A549 (cell line): ENCODE measurements at regions not wholly inside any gene's neighbourhood (a gene's known extent, or its start where the extent isn't known, plus 50 kb on each side); places are given as distances from the start of the nearest gene placed in this dataset.

ENCODE experiments used
- ATAC-seq, 2 experiments: fragments of 200-7000 bp in 1 of 2; fragments of >200 bp in 1 of 2; cut with Nextera tagmentation in 1 of 2; cut with Tn5 transposase in 1 of 2; 3 replicates each; pipeline versions ENCODE4 v1.8.0 to v1.9.1; 2018 to 2020; ENCODE audit warnings: mild to moderate bottlenecking in 1 of 2, moderate library complexity in 1 of 2
- CTCF ChIA-PET: fragments of 300-600 bp; sonication (Branson Sonifier 250); formaldehyde crosslinking; extraction: SDS; loops from one replicate; lab custom pipeline; 2021; ENCODE audit warnings: antibody characterized with exemption, inconsistent platforms; lab: Yijun Ruan, JAX
- POLR2A ChIA-PET: fragments of 350-600 bp; formaldehyde crosslinking; extraction: SDS; loops from one replicate; lab custom pipeline; 2021; ENCODE audit warnings: antibody characterized with exemption, inconsistent platforms; lab: Yijun Ruan, JAX
- DNase-seq, 2 experiments: peaks; one replicate each; pipeline versions ENCODE4 v3.0.0 to v3.0.0-alpha.2; 2011 to 2016; ENCODE audit warnings: low read depth in 1 of 2, low spot score in 1 of 2
- FAIRE-seq: peaks from 2 replicates; lab custom pipeline; 2011; peaks lifted over from hg19 to GRCh38; lab: Jason Lieb, UNC
- H3K27ac ChIP-seq, 2 experiments: fragments of >200 bp; sonication (Bioruptor Twin); formaldehyde crosslinking; 3 replicates each; pipeline ENCODE4 v1.5.1; 2016 to 2017
- H3K4me1 ChIP-seq: fragments of >200 bp; sonication (Bioruptor Twin); formaldehyde crosslinking; 3 replicates; pipeline ENCODE4 v1.6.1; 2016
- H3K4me2 ChIP-seq: fragments of >200 bp; sonication (Bioruptor Twin); formaldehyde crosslinking; 3 replicates; pipeline ENCODE4 v1.6.1; 2016
- H3K4me3 ChIP-seq: fragments of >200 bp; sonication (Bioruptor Twin); formaldehyde crosslinking; 3 replicates; pipeline ENCODE4 v1.5.1; 2016
- H3K9me3 ChIP-seq: fragments of >200 bp; sonication (Bioruptor Twin); formaldehyde crosslinking; 3 replicates; pipeline ENCODE4 v1.6.1; 2016
- CBX8 ChIP-seq: fragments of 200-600 bp; sonication (generic); IDR thresholded peaks from 2 replicates; pipeline ENCODE4 v1.6.1; 2016
- CEBPB ChIP-seq, 2 experiments: fragments of >200 bp in 1 of 2; sonication (Bioruptor Twin) in 1 of 2; formaldehyde crosslinking in 1 of 2; IDR thresholded peaks; 2 replicates each; pipeline ENCODE4 v1.6.1; 2012 to 2016
- CHD2 ChIP-seq: fragments of 150-350 bp; IDR thresholded peaks from 2 replicates; pipeline ENCODE4 v1.6.1; 2014; ENCODE audit warnings: low read length; ENCODE audit not compliant: partially characterized antibody
- E2F6 ChIP-seq: IDR thresholded peaks from 2 replicates; pipeline ENCODE4 v1.6.1; 2012; ENCODE audit warnings: low read depth, borderline replicate concordance
- EHMT2 ChIP-seq: fragments of 200-600 bp; sonication (generic); IDR thresholded peaks from 2 replicates; pipeline ENCODE4 v1.6.1; 2016; ENCODE audit warnings: antibody characterized with exemption, low read depth, mild to moderate bottlenecking, moderate library complexity
- FOSB ChIP-seq: fragments of 250-450 bp; sonication (Bioruptor Pico); IDR thresholded peaks from 2 replicates; pipeline ENCODE4 v1.5.0; 2020; ENCODE audit warnings: mild to moderate bottlenecking, moderate library complexity
- HOXB13 ChIP-seq: fragments of 250-450 bp; sonication (Bioruptor Pico); IDR thresholded peaks from 2 replicates; pipeline ENCODE4 v1.5.0; 2020; ENCODE audit warnings: low read depth, mild to moderate bottlenecking, moderate library complexity
- HOXB5 ChIP-seq: fragments of 250-450 bp; sonication (Bioruptor Pico); IDR thresholded peaks from 2 replicates; pipeline ENCODE4 v1.5.0; 2020; ENCODE audit warnings: mild to moderate bottlenecking, moderate library complexity
- JUNB ChIP-seq: fragments of >200 bp; sonication (Bioruptor Twin); formaldehyde crosslinking; IDR thresholded peaks from 2 replicates; pipeline ENCODE4 v1.6.1; 2016
- KDM1A ChIP-seq: fragments of 200-600 bp; sonication (generic); IDR thresholded peaks from 2 replicates; pipeline ENCODE4 v1.6.1; 2016; ENCODE audit warnings: low read depth, mild to moderate bottlenecking
- MAZ ChIP-seq: fragments of 150-350 bp; IDR thresholded peaks from 2 replicates; pipeline ENCODE4 v1.6.1; 2014; ENCODE audit warnings: antibody characterized with exemption, low read depth, low read length, borderline replicate concordance
- MYC ChIP-seq: IDR thresholded peaks from 2 replicates; pipeline ENCODE4 v1.6.1; 2012; ENCODE audit warnings: mild to moderate bottlenecking, inconsistent platforms, low read length, improper control_type of control experiment, borderline replicate concordance
- NFE2L2 ChIP-seq: fragments of 150-350 bp; conservative IDR thresholded peaks from 2 replicates; pipeline ENCODE4 v1.6.1; 2014; ENCODE audit warnings: low read length
- NPAS2 ChIP-seq: fragments of 250-450 bp; sonication (Bioruptor Pico); IDR thresholded peaks from 2 replicates; pipeline ENCODE4 v1.8.0; 2022; ENCODE audit warnings: mild to moderate bottlenecking, moderate library complexity, borderline replicate concordance
- POLR2A ChIP-seq: IDR thresholded peaks from 2 replicates; pipeline ENCODE4 v1.6.1; 2012; ENCODE audit warnings: mild to moderate bottlenecking, low read length
- RARB ChIP-seq: fragments of 250-450 bp; sonication (Bioruptor Pico); IDR thresholded peaks from 2 replicates; pipeline ENCODE4 v1.8.0; 2021; ENCODE audit warnings: mild to moderate bottlenecking, moderate library complexity
- REST ChIP-seq: fragments of 200-600 bp; sonication (generic); IDR thresholded peaks from 2 replicates; pipeline ENCODE4 v1.6.1; 2016; ENCODE audit warnings: antibody characterized with exemption, mild to moderate bottlenecking, moderate library complexity
- RNF2 ChIP-seq: fragments of 200-600 bp; sonication (generic); IDR thresholded peaks from 2 replicates; pipeline ENCODE4 v1.6.1; 2016; ENCODE audit warnings: low read depth, mild to moderate bottlenecking, antibody characterized with exemption, moderate library complexity, borderline replicate concordance
- ZC3H11A ChIP-seq: fragments of 450-650 bp; IDR thresholded peaks from 2 replicates; pipeline ENCODE4 v1.6.1; 2014; ENCODE audit warnings: antibody characterized with exemption, mild to moderate bottlenecking
- ZFP36 ChIP-seq: fragments of 450-650 bp; IDR thresholded peaks from 2 replicates; pipeline ENCODE4 v1.6.1; 2014; ENCODE audit warnings: borderline replicate concordance; ENCODE audit not compliant: partially characterized antibody
- WGBS: methylation state at CpG from one replicate; pipeline ENCODE4 v1.1.6; 2017; ENCODE audit errors: missing lambda C conversion rate; 5-methylcytosine and 5-hydroxymethylcytosine counted together
- TF ChIP-seq, protein P1 (sequence below): IDR thresholded peaks from 2 replicates; pipeline ENCODE4 v1.6.1; 2012

DNA sequence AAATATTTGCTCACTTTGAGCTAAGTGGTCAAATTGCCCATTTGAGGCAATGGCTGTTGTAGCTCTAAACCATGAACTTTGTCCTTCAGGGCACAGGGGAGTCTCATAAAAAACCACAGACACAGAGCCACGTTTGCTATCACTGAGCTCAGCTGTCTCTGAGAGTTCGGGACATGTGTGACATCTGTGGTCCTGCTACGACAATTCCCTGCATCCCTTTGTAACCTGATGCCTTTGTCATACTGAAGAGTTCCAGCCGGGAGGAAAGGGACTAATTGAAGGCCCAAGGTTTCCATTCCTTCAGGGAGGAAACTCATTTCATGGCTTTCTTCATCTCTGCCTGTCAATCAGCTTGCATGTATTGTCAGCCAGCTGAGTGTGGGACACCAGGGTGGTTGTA, 599.4 kb upstream of the CDH5 start:
- no peak for ATAC-seq
- no peaks in the 10 kb centered on the region for H3K4me1 ChIP-seq
- DNase-seq, result no peak
- CTCF ChIA-PET, result no interaction called here
- H3K4me2 ChIP-seq, result no peak overlapping the region
- no peak overlapping the region for H3K27ac ChIP-seq
- no peaks in the 10 kb centered on the region for H3K9me3 ChIP-seq
- no peak overlapping the region for H3K4me3 ChIP-seq
- 6% methylated on average over 4 of the region's 4 CpGs for WGBS
- no peak for FAIRE-seq
- TF ChIP-seq EHMT2 (no peak), ZC3H11A (no peak), FOSB (CRISPR knock-in tag) (no peak), CEBPB (IDR thresholded peaks at IDR 0.05) (no peak)
- TF ChIP-seq, all 56 proteins: peak for 0
- POLR2A ChIA-PET, result no interaction called here

DNA sequence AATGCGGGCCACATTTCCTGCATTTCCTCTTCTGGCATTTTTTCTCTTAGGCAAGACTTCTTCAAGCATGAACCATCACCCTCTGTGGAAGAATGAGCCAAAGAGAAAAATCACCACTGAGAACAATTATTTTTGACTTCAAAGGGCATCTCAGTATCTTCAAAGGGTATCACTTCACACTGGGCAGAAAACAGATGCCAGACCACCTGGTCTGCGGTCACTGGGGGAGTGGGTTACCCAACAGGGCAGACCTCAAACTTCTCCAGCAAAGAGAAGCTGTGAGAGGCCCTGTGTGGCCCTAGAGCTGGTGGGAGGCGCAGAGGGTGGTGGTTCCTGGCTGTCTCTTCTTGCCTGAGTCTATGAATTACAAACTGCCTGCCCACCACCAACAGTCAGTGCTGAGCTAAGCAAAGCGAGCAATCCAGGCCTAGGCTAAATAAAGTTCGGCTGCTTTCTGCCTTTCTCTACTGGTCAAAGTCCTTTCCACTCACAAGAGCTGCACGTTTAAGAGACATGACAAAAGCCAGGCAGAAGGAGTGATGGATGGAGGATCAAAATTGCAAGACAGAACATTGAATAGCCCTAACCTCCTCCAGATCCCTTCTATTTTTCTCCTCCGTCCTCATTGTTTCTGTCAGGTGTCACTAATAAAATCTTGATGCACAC, 602.7 kb upstream of the CDH5 start:
- Histone ChIP-seq H3K4me1 (no peaks in the 10 kb centered on the region), H3K4me2 (no peak overlapping the region), H3K9me3 (no peaks in the 10 kb centered on the region)
- DNase-seq, result no peak
- TF ChIP-seq POLR2A (no peak), MAZ (no peak), KDM1A (no peak), E2F6 (no peak), RARB (no peak), CHD2 (no peak), JUNB (no peak), ZFP36 (no peak), EHMT2 (no peak), RNF2 (no peak), NFE2L2 (no peak), ZC3H11A (no peak), MYC (no peak), REST (no peak), HOXB13 (CRISPR knock-in tag) (no peak), HOXB5 (CRISPR knock-in tag) (no peak), CBX8 (no peak), CEBPB (IDR thresholded peaks at IDR 0.05) (no peak), NPAS2 (CRISPR knock-in tag) (no peak)
- TF ChIP-seq, protein P1, sequence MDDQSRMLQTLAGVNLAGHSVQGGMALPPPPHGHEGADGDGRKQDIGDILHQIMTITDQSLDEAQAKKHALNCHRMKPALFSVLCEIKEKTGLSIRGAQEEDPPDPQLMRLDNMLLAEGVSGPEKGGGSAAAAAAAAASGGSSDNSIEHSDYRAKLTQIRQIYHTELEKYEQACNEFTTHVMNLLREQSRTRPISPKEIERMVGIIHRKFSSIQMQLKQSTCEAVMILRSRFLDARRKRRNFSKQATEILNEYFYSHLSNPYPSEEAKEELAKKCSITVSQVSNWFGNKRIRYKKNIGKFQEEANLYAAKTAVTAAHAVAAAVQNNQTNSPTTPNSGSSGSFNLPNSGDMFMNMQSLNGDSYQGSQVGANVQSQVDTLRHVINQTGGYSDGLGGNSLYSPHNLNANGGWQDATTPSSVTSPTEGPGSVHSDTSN, result no peak
- TF ChIP-seq, all 56 proteins: peak for 0
- ChIA-PET POLR2A (no interaction called here), CTCF (no interaction called here)
- no peak for FAIRE-seq
- Histone ChIP-seq H3K27ac (no peak overlapping the region), H3K4me3 (no peak overlapping the region)
- WGBS, result 2% methylated on average over 7 of the region's 7 CpGs
- ATAC-seq, result no peak
